MCF 10A (cell line): ENCODE measurements at regions not wholly inside any gene's neighbourhood (a gene's known extent, or its start where the extent isn't known, plus 50 kb on each side); places are given as distances from the start of the nearest gene placed in this dataset.

Experiments
- BruUV-seq: library from RNA; stranded (reverse); fragments of 400-500 nt; replicated peaks from 2 replicates; lab custom pipeline; 2021; lab: Mats Ljungman, UMichigan
- CTCF ChIA-PET: fragments of 300-600 bp; sonication (Branson Sonifier 250); formaldehyde crosslinking; extraction: SDS; loops from one replicate; lab custom pipeline; 2021; ENCODE audit warnings: antibody characterized with exemption, inconsistent platforms; lab: Yijun Ruan, JAX
- POLR2A ChIA-PET: fragments of 300-600, 350-650 bp; sonication (Branson Sonifier 250); formaldehyde crosslinking; extraction: SDS; loops from one replicate; lab custom pipeline; 2020; ENCODE audit warnings: antibody characterized with exemption, inconsistent platforms; lab: Yijun Ruan, JAX
- DNase-seq: peaks from one replicate; pipeline ENCODE4 v3.0.0-alpha.2; 2018; ENCODE audit not compliant: unreplicated experiment
- H3K27ac Mint-ChIP-seq: one replicate; pipeline ENCODE4 v1.8.0; 2022; ENCODE audit warnings: mild to moderate bottlenecking, low read depth, mixed read lengths; ENCODE audit not compliant: unreplicated experiment
- H3K27me3 Mint-ChIP-seq: one replicate; pipeline ENCODE4 v1.8.0; 2022; ENCODE audit warnings: mixed read lengths; ENCODE audit not compliant: insufficient read depth, unreplicated experiment
- H3K36me3 Mint-ChIP-seq: one replicate; pipeline ENCODE4 v1.8.0; 2022; ENCODE audit warnings: mild to moderate bottlenecking, moderate library complexity, mixed read lengths; ENCODE audit not compliant: insufficient read depth, unreplicated experiment
- H3K4me1 Mint-ChIP-seq: one replicate; pipeline ENCODE4 v1.8.0; 2022; ENCODE audit warnings: mixed read lengths; ENCODE audit not compliant: insufficient read depth, unreplicated experiment
- H3K4me3 Mint-ChIP-seq: one replicate; pipeline ENCODE4 v1.8.0; 2022; ENCODE audit warnings: mild to moderate bottlenecking, moderate library complexity, mixed read lengths; ENCODE audit not compliant: unreplicated experiment
- H3K9me3 Mint-ChIP-seq: one replicate; pipeline ENCODE4 v1.8.0; 2022; ENCODE audit warnings: mixed read lengths; ENCODE audit not compliant: unreplicated experiment
- CTCF ChIP-seq: fragments of 200-600 bp; IDR thresholded peaks from one replicate; pipeline ENCODE4 v1.8.0; 2022; ENCODE audit warnings: antibody characterized with exemption, mild to moderate bottlenecking; ENCODE audit not compliant: unreplicated experiment
- intact Hi-C: fragments of 100-400 bp; cut with micrococcal nuclease; formaldehyde crosslinking; loops from 2 replicates; pipeline ENCODE4 v1.14.1; 2022

GRCh38 chr15:53416219-53416940 is 343.1 kb downstream of the WDR72 start:
- peaks cover 32% of the 10 kb centered on the region for H3K9me3 Mint-ChIP-seq
- no peaks in the 10 kb centered on the region for H3K27me3 Mint-ChIP-seq
- no peak for TF ChIP-seq CTCF
- intact Hi-C loops: no loop called here
- BruUV-seq: no TSS peak
- POLR2A ChIA-PET: no interaction called here
- no peak overlapping the region for H3K27ac Mint-ChIP-seq
- no peaks in the 10 kb centered on the region for H3K36me3 Mint-ChIP-seq
- H3K4me3 Mint-ChIP-seq: no peak overlapping the region
- no peak for DNase-seq
- H3K4me1 Mint-ChIP-seq: no peaks in the 10 kb centered on the region
- CTCF ChIA-PET: interaction anchor here (0.6 kb wide), 1 partner anchor 30 kb away, joined by 3 read pairs; no protein-coding TSS in a partner anchor

- H3K4me1 Mint-ChIP-seq: no peaks in the 10 kb centered on the region
- H3K4me3 Mint-ChIP-seq: no peak overlapping the region
- H3K9me3 Mint-ChIP-seq: peaks cover 40% of the 10 kb centered on the region
- no peak for TF ChIP-seq CTCF
- POLR2A ChIA-PET: no interaction called here
- no peaks in the 10 kb centered on the region for H3K36me3 Mint-ChIP-seq
- intact Hi-C loops: no loop called here
- CTCF ChIA-PET: no interaction called here
- BruUV-seq: no TSS peak
- DNase-seq: no peak
- H3K27ac Mint-ChIP-seq: no peak overlapping the region
- no peaks in the 10 kb centered on the region for H3K27me3 Mint-ChIP-seq
These were observed 345.3 kb downstream of the WDR72 start for GRCh38 chr15:53414167-53414566.

GRCh38 chr15:53412542-53412941 is 346.9 kb downstream of the WDR72 start:
- H3K4me1 Mint-ChIP-seq: no peaks in the 10 kb centered on the region
- no peaks in the 10 kb centered on the region for H3K36me3 Mint-ChIP-seq

More at GRCh38 chr15:53412542-53412941, 346.9 kb downstream of the WDR72 start:
- ChIA-PET CTCF (no interaction called here), POLR2A (no interaction called here)
- no TSS peak for BruUV-seq
- Mint-ChIP-seq H3K27ac (no peak overlapping the region), H3K27me3 (no peaks in the 10 kb centered on the region), H3K9me3 (peaks cover 40% of the 10 kb centered on the region), H3K4me3 (no peak overlapping the region)
- no peak for TF ChIP-seq CTCF
- no peak for DNase-seq
- intact Hi-C loops: no loop called here
